Neural crest cell (in vitro differentiated cells): ENCODE measurements at regions not wholly inside any gene's neighbourhood (a gene's known extent, or its start where the extent isn't known, plus 50 kb on each side); places are given as distances from the start of the nearest gene placed in this dataset.

ENCODE experiments used
- DNase-seq: peaks from one replicate; pipeline ENCODE4 v3.0.0; 2021; ENCODE audit warnings: low read depth, mixed read lengths, low spot score
- H3K27ac Mint-ChIP-seq: one replicate; pipeline ENCODE4 v1.8.0; 2021; ENCODE audit warnings: mild to moderate bottlenecking, mixed read lengths; ENCODE audit not compliant: unreplicated experiment
- H3K27me3 Mint-ChIP-seq: 2 replicates; pipeline ENCODE4 v1.8.0; 2021; ENCODE audit warnings: low read depth, mild to moderate bottlenecking, mixed read lengths
- H3K36me3 Mint-ChIP-seq: 2 replicates; pipeline ENCODE4 v1.8.0; 2021; ENCODE audit warnings: low read depth, mild to moderate bottlenecking, mixed read lengths
- H3K4me1 Mint-ChIP-seq: 2 replicates; pipeline ENCODE4 v1.8.0; 2021; ENCODE audit warnings: mixed read lengths
- H3K4me3 Mint-ChIP-seq: one replicate; pipeline ENCODE4 v1.8.0; 2021; ENCODE audit warnings: mild to moderate bottlenecking, mixed read lengths
- H3K9me3 Mint-ChIP-seq: 2 replicates; pipeline ENCODE4 v1.8.0; 2021; ENCODE audit warnings: mixed read lengths
- CTCF ChIP-seq: fragments of 200-600 bp; sonication (generic); conservative IDR thresholded peaks from 2 replicates; pipeline ENCODE4 v1.5.0; 2021; ENCODE audit warnings: antibody characterized with exemption, mild to moderate bottlenecking

DNA sequence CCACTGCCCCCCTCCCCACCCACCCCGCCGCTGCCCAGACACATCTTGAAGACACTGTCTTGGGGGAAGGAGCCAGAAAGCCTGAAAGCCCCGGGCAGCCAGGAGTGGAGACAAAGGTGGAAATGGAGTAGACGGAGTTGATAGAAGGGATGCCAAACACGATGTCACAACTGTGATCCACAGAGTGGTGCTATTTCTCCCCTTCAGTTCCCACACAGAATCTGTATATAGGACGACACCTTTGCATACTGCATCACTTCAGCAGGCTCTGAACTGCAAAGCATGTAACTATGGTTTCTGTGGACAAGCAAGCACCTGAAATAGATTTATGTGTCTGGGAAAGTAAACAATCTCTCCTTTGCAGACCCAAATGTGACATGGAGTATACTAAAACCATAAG lies 56.4 kb upstream of the F13A1 start:
- Mint-ChIP-seq H3K4me1 (no peaks in the 10 kb centered on the region), H3K4me3 (no peak overlapping the region), H3K9me3 (peaks cover 20% of the 10 kb centered on the region), H3K36me3 (peaks cover 9% of the 10 kb centered on the region), H3K27ac (no peak overlapping the region), H3K27me3 (peaks cover 6% of the 10 kb centered on the region)
- no peak for TF ChIP-seq CTCF
- no peak for DNase-seq

DNA sequence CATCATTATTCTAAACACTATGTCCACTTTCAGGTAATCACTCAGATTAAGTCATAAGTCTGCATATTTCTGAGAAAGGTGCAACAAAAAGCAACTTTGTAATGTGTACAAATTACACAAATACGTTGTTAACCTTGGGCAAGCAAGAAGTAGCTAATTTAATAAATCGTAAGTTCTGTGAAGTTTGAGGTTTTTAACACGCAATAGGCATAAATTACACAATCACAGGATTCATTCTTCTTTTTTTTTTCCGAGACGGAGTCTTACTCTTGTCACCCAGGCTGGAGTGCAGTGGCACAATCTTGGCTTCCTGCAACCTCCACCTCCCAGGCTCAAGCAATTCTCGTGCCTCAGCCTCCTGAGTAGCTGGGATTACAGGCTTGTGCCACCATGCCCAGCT lies 57.2 kb upstream of the F13A1 start:
- Mint-ChIP-seq H3K36me3 (peaks cover 9% of the 10 kb centered on the region), H3K27me3 (peaks cover 4% of the 10 kb centered on the region), H3K9me3 (peaks cover 20% of the 10 kb centered on the region), H3K4me3 (no peak overlapping the region), H3K27ac (no peak overlapping the region), H3K4me1 (no peaks in the 10 kb centered on the region)
- no peak for DNase-seq
- TF ChIP-seq CTCF, result no peak

- H3K27me3 Mint-ChIP-seq, result peaks cover 3% of the 10 kb centered on the region
- H3K27ac Mint-ChIP-seq, result peak overlapping the region; percentile 81
- peaks cover 4% of the 10 kb centered on the region for H3K36me3 Mint-ChIP-seq
- no peaks in the 10 kb centered on the region for H3K4me1 Mint-ChIP-seq
- peaks cover 15% of the 10 kb centered on the region for H3K9me3 Mint-ChIP-seq
- no peak overlapping the region for H3K4me3 Mint-ChIP-seq
- TF ChIP-seq CTCF, result no peak
- DNase-seq, result no peak
These were observed 59.1 kb upstream of the F13A1 start for GRCh38 chr6:6379573-6379972.

DNA sequence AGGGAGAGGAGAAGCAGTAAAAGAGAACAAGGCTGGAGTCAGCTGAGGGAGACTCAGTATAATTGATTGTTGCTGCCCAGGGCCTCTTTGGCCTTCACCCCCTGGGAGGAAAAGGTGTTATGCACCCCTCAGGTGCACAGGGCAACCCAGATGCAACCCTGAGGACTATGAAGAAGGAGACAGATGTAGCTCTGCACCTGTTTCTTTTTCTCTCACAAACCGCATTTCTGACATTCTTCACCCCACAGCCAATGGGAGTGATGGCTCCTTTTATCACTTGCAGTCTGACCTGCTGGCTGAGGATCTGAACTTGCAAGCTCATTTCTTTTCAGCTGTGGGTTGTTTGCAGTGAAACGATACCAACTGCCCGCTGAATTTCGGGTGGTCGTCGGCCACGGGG lies 64.1 kb upstream of the F13A1 start:
- no peak for TF ChIP-seq CTCF
- Mint-ChIP-seq H3K4me1 (no peaks in the 10 kb centered on the region), H3K9me3 (no peaks in the 10 kb centered on the region), H3K36me3 (no peaks in the 10 kb centered on the region), H3K4me3 (no peak overlapping the region), H3K27me3 (no peaks in the 10 kb centered on the region), H3K27ac (no peak overlapping the region)
- no peak for DNase-seq

DNA sequence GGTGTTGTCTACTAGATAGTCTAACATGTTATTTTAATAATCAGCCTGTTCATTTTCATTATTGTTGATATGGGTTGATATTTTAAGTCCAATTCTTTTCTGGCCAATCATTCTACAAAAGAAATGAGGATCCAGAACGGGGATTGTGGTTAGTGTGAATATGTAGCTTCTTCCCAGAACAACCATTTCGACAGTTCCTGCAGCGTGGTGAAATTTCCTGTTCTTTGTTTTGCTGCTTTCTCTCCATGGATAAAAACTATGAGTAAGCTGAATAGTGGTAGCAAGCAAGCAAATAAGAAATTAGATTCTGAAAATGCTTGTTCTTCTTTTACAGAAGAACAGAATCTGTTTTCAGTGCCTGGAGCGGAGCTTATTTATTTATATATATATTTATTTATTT lies 65.5 kb upstream of the F13A1 start:
- H3K4me3 Mint-ChIP-seq, result no peak overlapping the region

More for the DNA sequence above, 65.5 kb upstream of the F13A1 start:
- no peaks in the 10 kb centered on the region for H3K36me3 Mint-ChIP-seq
- no peak overlapping the region for H3K27ac Mint-ChIP-seq
- no peaks in the 10 kb centered on the region for H3K4me1 Mint-ChIP-seq
- TF ChIP-seq CTCF, result no peak
- no peak for DNase-seq
- H3K9me3 Mint-ChIP-seq, result no peaks in the 10 kb centered on the region
- H3K27me3 Mint-ChIP-seq, result peaks cover 2% of the 10 kb centered on the region
